Stimulated activated CD8-positive, alpha-beta memory T cell treated with anti-CD3 and anti-CD28 coated beads, Interleukin-12 subunit alpha, Interleukin-12 subunit beta, amount 100 ng/mL, for 24 hours (primary cell): ENCODE measurements at regions not wholly inside any gene's neighbourhood (a gene's known extent, or its start where the extent isn't known, plus 50 kb on each side); places are given as distances from the start of the nearest gene placed in this dataset.
A peak's percentile ranks its signal among the peaks of the same experiment; 100 is the strongest.

Experiments
- DNase-seq: peaks from one replicate; pipeline ENCODE4 v3.0.0-alpha.2; 2020; ENCODE audit errors: extremely low read depth

DNA sequence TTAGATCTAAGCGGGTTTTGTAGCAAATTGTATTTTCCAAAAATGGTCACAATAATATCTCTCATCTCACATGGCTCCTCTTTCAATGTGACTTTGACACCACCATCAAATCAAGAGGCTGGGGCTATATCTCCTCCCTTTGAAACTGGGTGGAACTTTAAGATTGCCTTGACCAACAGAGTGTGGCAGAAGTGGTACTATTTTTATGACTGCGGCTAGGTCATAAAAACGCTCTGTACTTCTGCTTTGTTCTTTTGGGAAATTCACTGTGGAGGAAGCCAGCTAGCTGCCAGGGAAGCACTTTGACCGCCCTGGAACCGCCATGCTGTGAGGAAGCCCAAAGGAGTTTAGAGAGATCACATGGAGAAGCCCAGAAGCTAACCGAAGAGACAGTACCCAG is 50.7 kb upstream of the ACOT11 start:
- DNase-seq, result no peak

DNA sequence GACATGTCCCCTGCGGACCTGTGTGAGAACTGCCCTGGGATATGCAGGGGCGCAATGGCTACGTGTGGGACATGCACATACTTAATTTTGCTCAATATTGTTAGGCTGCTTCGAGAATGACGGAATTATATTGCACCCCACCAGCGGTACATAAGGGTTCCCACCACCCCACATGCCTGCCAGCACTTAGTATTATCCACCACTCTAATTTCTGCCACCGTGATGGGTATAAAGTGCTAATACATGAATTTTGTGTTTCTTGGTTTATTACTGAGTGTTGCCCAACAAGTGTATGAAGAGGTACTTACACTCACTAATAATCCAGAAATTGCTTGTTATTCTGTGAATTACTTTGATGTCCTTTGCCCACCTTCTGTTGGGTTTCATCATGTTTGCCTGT is 52.1 kb upstream of the ACOT11 start:
- no peak for DNase-seq

DNA sequence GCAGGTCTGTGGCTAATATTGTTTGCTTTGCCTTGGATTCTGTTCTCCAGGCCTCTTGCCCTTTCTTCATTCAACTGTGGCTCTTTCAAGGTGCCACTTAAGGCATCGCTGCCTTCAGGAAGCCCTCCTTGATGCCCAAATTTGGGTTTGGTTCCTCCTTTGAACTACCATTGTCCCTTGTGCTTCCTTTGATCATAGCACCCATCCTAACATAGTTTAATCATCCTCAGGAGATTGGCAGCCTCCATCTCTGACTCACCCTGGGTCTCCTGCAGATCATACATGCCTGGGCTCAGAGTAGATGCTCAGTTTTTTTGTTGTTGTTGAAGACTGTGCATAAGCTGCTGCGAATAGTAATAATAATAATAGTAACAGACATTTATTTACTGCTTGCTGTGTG is 54.4 kb upstream of the ACOT11 start:
- DNase-seq, result no peak

DNA sequence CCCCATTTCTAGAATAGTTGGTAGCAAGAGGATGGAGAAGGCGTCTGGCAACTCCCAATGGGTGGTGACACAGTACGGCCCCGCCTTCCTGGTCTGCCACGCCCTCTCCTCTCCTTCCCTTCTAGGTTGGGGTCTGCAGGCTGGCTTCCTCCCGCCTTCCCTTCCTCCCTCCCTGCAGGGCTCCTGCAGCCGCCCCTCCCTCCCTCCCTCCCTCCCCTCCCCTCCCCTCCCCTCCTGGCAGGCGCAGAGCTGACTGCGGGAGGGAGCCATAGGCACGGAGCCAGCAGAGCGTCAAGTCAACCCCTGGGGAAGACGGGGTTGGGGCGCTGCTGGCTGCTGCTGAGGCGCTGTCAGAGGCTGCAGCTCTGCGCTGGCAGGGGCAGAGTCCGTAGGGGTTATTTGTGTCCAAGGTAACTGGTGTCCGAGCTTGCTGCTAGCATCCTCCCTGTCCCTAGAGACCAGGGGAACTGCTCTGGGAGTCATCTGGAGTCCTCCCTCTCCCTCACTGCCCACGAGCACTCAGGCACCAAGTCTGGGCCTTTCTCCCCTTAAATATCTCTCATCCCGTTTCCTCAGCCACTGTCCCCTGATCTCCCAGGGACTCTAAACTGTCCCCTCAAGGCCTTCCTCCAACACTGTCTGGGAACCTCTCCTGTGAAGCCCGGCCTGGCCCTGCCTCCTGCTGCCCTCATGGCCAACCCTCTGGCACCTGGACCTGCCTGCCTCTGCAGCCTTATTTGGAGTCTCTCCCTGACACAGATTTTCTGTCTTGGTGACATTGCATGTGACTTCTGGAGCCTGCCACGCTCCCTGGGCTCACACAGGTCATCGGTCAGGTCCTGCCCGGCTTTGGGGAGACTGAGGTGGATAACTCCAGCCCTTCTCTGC is 57.4 kb upstream of the ACOT11 start:
- DNase-seq, result no peak

DNA sequence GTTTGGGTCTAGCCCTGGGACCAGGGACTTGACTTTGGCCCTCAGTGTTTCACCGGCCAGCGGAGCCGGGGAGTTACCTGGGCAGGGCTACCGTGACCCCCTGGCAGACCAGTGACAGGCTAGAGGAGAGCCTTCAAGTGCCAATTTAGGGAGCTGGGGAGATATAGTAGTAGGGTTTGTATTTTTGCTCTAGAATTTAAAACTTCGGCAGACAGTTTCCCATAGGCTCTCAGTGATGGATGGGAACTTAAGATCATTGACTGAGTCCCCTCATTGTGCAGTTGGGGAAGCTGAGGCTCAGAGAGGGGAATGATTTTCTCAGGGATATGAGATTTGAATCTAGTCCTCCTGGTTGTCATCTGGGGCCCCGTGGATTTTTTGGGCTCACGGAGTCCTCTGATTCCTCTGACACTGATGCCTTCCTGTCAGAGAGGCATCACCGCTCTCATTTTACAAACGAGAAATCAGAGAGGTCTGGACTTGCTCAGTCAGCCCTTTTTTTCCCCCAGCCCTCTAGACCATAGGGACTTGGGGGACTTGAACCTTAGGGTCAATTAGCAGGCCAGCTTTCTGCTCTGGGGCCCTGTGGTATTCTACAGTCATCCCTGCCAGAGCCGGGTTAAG is 58.3 kb upstream of the ACOT11 start:
- no peak for DNase-seq

DNA sequence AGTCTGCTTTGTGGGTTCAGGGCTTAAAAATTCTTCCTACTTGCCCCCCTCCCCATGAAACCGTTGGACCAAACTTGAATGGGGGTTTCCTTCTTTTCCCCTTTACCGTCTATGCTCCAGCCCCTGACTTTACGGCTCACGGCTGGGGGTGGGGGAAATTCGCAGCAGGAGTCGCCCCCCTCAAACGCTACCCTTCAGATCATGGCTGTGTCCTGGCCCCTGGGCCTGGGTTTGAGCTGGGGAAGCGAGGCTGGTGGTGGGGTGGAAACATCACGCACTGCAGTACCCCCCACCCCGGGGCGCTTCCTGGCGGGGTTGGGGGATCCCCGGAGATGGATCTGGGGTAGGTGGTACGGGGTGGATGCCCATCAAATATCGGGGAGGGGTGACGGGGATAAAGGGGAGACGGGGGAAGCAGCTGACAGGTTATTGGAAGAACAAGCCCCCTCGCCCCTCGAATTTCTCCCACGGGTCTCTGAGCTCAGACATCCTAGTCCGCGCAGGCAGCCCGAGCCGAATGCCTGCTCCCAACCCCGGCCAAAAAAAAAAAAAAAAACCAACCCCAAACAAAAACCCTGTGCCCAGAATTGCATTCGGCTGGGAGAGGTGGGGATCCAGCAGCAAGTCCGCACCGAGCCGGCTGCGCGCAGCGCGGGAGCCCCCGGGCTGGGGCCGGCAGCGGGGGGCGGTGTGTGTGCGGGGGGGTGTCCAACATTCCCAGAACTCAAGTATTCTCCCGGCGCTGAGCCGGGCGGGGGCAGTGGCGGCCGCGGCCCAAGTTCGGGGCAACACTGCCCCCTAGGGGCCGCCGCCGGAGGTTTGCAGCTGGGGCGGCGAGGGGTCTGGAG is 59.0 kb upstream of the ACOT11 start:
- DNase-seq, result peak; percentile 24

DNA sequence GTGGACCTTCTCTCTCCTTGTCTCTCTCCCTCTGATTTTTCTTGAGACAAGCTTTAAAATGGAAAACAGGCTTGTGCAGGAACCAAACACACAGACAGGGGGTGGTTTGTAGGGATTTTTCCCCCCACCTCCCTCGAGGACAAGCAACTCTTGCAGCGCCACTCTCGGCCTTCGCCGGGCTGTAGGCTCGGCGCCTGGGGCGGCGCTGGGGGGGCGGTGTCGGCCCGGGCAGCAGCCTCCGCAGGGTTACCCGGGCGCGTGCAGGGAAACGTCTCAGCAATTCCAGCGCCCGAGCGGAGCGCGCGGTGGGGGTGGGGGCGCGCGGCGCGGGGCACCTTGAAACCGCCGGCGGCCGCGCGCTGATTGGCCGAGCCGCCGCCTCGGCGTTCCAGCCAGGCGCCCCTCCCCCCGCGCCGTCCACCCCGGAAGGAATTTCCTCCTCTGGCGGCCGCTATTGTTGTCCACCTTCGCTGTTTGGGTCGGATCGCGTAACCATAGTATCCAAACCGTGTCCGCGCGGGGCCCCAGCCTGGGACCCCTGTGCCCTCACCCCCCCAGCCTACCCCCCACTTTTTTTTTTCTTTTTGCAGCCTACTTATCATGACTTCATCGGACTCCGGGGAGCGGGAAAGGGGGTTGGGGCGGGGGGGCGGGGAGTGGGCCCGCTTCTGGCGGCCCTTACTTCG is 59.8 kb upstream of the ACOT11 start:
- DNase-seq, result peak; percentile 36

DNA sequence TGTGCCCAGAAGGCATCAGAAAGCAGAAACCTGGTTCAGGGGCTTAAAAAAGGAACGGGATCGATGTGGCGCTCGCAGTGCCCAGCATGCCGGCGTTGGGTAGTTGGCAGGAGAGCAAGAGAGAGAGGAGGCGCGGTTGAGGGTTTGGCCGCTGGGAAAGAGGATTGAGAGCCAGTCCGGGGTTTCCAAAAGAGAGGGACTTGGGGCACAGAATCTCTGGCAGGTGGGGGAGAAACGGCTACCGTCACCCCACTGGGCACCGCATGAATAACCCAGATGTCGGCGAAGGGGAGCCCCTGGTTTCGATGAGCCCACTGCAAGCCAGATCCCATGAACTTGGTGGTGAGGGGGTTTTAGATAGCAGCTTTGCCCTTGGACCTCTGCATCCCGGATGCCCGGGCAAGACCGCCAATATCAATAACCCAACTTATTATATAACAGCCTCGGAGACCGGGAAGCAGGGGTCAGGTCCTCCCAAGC is 60.4 kb upstream of the ACOT11 start:
- DNase-seq, result no peak

DNA sequence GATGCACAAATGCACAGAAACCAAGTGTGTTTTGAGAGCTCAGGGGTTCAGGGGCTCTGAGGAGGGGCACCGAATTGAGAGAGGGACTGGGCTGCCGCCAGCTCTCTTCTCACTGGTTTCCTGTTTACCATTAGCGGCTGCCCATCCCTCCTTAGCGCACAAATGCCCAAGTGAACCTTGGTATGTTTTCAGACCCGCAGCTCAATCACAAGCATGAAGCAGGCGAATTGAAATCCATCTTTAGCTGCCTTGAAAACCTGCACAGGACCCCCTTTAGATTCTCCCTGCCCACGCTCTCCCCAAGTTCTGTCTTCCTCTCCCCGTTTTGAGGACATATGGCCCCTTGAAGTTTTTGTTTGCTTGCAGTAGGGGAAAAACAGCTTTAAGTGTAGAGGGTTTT is 61.1 kb upstream of the ACOT11 start:
- DNase-seq, result no peak

DNA sequence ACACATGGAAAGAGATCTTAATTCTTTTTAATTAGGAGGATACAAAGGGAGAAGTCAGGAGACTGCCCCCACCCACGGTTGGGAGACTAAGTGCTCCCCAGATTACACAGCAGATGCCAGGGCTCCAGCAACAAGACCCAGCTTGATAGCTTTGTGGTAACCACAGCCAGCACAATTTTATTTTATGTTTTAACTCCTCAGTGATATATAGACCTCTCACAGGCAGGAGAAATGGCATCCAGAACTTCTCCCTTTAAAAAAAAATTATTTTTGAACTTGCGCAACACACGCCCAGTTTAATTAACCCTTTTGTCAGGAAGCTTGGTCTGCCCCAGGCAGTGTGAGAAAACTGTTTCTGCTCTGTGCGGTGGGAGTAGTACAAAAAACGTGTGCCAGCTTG is 62.6 kb upstream of the ACOT11 start:
- DNase-seq, result no peak

DNA sequence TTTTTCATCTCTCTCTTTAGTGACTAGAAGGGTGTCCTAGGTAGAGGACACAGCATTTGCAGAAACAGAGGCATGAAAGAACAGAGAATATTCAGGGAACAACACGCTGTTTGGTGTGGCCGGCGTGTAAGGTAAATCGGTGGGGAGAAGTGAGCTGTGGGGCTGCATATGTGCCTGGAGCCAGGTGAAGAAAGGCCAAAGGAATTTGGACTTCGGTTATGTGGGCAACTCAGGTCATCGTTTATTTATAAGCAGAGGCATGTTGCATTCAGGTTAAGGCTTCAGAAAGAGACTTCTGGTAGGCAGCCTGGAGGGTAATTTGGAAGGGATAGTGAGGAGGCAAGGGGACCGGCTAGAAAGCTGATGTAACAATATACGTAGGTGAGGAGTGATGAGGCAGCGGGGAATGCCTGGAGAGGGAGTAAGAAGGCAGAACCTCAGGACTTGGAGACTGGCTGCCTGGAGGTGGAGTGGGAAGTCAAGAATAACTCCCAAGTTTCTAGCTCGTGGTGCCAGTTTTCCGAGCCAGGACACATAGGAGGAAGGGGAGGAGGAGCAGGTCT is 64.1 kb upstream of the ACOT11 start:
- DNase-seq, result no peak

DNA sequence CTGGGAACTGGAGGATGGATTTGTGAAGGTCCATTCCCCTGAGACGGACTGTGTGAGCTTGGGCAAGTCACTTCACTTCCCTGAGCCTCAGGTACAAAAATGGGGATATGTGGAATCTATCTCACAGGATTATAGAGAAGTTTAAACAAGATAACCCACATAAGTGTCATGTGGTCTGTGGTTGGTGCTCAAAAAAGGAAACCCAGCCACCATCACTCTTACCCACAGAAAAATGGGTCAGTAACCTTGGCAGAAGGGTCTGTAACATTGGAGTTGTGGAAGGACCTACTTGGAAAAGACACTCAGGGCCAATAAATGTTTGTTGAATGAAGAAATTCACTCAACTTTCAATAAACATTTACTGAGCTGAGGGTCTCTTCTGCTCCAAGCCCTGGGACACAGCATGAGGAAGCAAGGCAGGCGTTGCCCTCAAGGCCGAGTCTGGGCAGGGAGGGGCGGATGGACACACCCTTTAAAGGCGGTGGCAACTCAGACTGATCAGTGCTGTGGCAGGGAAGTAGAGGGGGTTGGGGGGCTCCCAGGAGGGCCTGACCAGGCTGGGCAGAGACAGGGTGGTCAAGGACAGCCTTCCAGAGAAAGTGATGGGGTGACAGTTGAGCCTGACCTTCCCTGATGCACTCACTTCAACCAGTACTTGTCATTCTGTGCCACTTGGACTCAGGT is 66.7 kb upstream of the ACOT11 start:
- DNase-seq, result no peak

DNA sequence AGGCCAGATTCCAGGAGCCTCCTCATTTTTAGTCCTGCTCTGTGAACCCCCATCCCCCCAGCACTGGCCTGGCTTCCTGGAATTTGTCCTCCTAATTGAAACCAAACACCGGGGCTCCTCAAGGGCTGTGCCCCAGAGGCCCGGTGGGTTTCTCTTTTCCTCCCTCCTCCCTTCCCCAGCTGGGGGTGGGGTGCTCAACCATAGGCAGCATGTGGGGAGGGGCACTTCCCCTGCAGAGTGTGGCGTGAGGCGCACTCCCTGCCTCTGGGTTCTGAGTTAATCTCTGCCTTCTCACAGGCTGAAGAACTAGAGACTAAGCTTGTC is 67.5 kb upstream of the ACOT11 start:
- DNase-seq, result no peak

DNA sequence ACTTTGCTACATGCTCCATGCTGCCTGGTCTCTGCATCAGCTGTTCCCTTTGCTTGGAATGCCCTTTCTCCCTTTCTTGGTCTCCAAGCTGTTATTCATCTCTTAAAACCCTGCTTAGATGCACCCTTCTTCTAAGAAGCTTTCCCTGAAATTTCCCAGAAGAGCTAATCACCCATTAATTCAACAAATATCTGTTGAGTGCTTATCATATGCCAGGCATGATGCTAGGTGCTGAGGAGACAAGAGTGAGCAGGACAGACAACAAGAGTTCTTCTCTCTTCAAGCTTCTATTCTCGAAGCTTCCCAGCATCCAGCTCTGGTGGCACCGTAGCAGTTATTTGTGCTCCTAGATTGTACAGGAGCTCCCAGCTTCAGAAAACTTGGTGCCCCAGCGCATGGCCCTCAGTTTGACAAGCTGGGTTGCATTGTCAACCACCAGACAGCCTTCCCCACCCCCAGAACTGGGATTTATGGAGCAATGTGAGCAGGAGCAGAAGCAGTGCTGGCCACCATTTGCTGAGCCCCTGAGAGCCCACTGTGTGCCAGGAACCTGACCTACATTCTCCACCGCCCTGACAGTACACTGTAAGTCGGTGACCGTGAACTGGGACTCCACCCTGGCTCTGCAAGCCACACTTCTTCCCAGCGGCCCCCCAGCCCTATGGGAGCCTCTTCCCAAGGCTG is 68.0 kb upstream of the ACOT11 start:
- DNase-seq, result no peak

DNA sequence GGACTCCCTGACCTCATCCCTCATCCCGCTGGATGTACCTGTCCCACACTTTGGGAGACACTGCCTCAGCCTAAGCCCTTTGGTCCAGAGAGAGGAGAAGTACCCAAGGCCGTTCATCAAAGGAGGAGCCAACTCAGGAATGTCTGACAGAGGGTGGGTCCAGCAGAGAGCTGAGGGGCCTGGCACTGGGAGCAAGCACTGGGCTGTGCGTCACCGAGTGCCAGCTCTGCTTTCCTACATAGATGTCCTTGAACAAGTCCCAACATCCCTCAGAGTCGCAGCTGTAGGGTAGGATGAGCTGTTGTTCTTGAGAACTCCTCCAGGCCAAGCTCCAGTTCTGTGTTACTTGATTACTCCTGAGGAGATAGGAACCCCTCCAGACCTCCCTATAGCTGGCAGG is 68.8 kb upstream of the ACOT11 start:
- no peak for DNase-seq

DNA sequence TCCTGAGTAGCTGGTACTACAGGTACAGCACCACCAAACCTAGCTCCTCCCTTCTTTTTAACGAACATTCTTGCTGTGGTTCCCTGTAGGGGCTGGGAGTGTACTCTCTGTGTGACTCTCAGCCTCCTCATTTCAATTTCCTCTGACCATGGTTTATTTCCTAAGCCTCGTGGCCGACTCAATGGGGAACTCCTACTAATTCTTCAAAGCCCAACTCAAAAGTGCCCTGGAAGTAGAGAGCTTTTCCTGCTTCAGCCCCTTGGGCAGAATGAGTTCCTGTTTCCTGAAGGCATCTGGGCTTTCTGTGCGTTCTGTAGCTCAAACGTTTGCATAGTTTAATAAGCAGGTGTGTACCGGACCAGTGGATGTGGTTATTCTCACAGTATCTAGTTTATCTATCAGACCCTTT is 70.9 kb upstream of the ACOT11 start:
- no peak for DNase-seq

DNA sequence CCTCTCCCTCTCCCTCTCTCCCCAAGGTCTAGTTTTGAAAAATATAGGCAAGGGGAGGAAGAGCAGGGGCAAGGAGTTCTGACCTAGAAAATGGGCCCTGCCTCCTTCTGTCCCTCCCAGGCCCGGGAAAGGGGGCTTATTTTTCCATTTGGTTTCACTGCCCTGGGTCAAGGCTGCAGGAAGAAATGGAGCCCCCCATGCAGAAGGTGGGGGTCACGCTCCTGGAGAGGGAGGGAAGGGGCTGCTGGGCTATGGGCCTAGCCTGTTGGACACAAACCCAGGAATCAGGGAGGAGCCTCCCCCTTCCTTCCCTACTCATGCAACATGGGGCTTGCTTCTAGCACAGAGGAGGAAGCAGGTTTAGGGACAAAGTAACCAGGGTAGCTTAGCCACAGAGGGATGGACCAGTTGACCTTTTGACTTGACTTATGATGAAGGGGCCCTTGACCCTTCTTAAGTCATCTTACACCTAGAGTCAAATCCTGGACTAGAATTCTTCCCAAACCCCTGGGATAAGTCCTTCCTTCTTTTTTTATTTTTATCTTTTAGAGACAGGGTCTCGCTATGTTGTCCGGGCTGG is 70.4 kb upstream of the SSBP3 start:
- DNase-seq, result no peak

DNA sequence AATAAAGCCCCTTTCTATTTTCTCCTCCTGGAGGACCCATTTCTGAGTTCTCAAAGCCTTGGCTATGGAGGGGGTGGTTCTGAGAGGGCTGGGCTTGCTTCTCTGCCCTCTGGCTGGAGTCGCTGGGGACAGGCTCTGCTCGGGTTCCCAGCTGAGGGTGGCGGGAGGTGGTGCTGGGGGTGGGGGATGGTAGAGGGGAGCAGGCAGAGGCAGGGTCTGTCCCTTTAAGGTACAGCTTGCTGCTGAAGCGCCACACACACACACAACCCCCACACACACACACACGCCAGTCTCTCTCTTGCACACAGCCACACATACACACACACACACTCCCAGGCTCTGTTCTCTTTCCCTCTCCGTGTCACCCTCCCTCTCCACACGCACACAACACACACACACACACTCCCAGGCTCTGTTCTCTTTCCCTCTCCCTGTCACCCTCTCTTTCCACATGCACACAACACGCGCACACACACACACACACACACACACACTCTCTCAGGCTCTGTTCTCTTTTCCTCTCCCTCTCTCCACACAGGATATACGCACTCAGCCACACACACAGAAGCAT is 69.8 kb upstream of the SSBP3 start:
- no peak for DNase-seq

DNA sequence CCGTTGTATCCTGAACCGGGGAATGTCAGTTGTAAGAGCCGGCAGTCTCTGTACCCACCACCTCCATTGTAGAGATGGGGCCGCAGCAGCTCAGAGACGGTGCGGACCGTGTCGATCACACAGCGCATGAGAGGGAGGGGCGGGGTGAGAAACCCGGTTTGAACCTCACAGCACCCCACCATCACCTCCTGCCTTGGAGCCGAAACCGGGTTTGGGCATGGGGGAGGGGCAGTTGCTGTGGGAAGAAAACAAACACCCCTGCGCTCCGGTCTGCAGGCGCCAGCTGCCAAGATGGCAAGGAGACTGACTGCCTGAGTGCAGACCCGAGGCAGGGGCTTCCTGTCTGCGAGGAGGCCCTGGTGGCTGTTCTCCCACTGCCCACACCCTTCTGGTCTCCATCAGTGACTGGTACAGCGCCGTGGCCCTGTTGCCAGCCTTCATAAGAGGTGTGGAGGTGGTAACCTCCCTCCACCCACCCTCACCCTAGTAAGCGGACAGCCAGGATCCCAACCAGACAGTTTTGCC is 69.2 kb upstream of the SSBP3 start:
- DNase-seq, result no peak
